GM21381 (cell line): ENCODE measurements at regions not wholly inside any gene's neighbourhood (a gene's known extent, or its start where the extent isn't known, plus 50 kb on each side); places are given as distances from the start of the nearest gene placed in this dataset.

ENCODE experiments used
- ATAC-seq: cut with Tn5 transposase; IDR thresholded peaks from one replicate; pipeline ENCODE4 v1.9.1; 2021; ENCODE audit warnings: mild to moderate bottlenecking, moderate library complexity; ENCODE audit not compliant: unreplicated experiment

GRCh38 chrX:129176710-129177109 lies 346.6 kb downstream of the SMARCA1 start:
- no peak for ATAC-seq

- no peak for ATAC-seq
Observed at GRCh38 chrX:129161108-129161507, 362.2 kb downstream of the SMARCA1 start.

- no peak for ATAC-seq
Observed at GRCh38 chrX:129158505-129158904, 364.8 kb downstream of the SMARCA1 start.

- no peak for ATAC-seq
Observed at GRCh38 chrX:129145840-129146272, 377.4 kb downstream of the SMARCA1 start.

- no peak for ATAC-seq
Observed at GRCh38 chrX:129145385-129145784, 377.9 kb downstream of the SMARCA1 start.

GRCh38 chrX:129144172-129145038 lies 378.9 kb downstream of the SMARCA1 start:
- no peak for ATAC-seq

- ATAC-seq, result no peak
Observed at GRCh38 chrX:129139837-129140598, 383.3 kb downstream of the SMARCA1 start.

- no peak for ATAC-seq
Observed at GRCh38 chrX:129125122-129125914, 398.0 kb downstream of the SMARCA1 start.

GRCh38 chrX:129123795-129124194 lies 399.5 kb downstream of the SMARCA1 start:
- no peak for ATAC-seq

GRCh38 chrX:129116676-129117470 lies 406.4 kb downstream of the SMARCA1 start:
- no peak for ATAC-seq

GRCh38 chrX:129115935-129116334 lies 407.4 kb downstream of the SMARCA1 start:
- ATAC-seq, result no peak

- no peak for ATAC-seq
Observed at GRCh38 chrX:129115104-129115503, 408.2 kb downstream of the SMARCA1 start.

GRCh38 chrX:129111081-129111798 lies 412.1 kb downstream of the SMARCA1 start:
- ATAC-seq, result no peak

GRCh38 chrX:129108936-129109335 lies 414.4 kb downstream of the SMARCA1 start:
- no peak for ATAC-seq

GRCh38 chrX:129099207-129099606 lies 424.1 kb downstream of the SMARCA1 start:
- no peak for ATAC-seq

- no peak for ATAC-seq
Observed at GRCh38 chrX:129097668-129098067, 425.6 kb downstream of the SMARCA1 start.

- ATAC-seq, result no peak
Observed at GRCh38 chrX:129093706-129094105, 429.6 kb downstream of the SMARCA1 start.

- ATAC-seq, result no peak
Observed at GRCh38 chrX:129092757-129093156, 430.5 kb downstream of the SMARCA1 start.

GRCh38 chrX:129092242-129092641 lies 431.0 kb downstream of the SMARCA1 start:
- no peak for ATAC-seq

GRCh38 chrX:129091097-129091496 lies 432.2 kb downstream of the SMARCA1 start:
- ATAC-seq, result no peak
